ENCODE measurements at regions not wholly inside any gene's neighbourhood (a gene's known extent, or its start where the extent isn't known, plus 50 kb on each side); places are given as distances from the start of the nearest gene placed in this dataset.

GRCh38 chr3:70607469-70607868, 295.0 kb upstream of the MDFIC2 start:
- FAIRE-seq (no peak), DNase-seq (ENCODE audit: extremely low read depth in 1 of 4, low spot score in 3 of 4) (no peak), ATAC-seq (no peak)
- Histone ChIP-seq H3K27me3 (ENCODE audit: control insufficient read depth in 2 of 2, insufficient read depth in 2 of 2, low read length in 2 of 2) (no peaks in the 10 kb centered on the region), H3K79me2 (ENCODE audit: control insufficient read depth, insufficient read depth, low read length) (no peaks in the 10 kb centered on the region), H3K4me1 (replicated peaks in 1 of 2; ENCODE audit: control insufficient read depth in 2 of 2, insufficient read depth in 2 of 2, low read length in 2 of 2) (no peaks in the 10 kb centered on the region), H3K9me3 (replicated peaks; ENCODE audit: control insufficient read depth, insufficient read depth, low read depth, low read length) (no peaks in the 10 kb centered on the region), H3K4me3 (no peak overlapping the region), H3K36me3 (ENCODE audit: control insufficient read depth, insufficient read depth, low read length) (no peaks in the 10 kb centered on the region), H3K4me2 (ENCODE audit: insufficient read depth, low read length) (no peak overlapping the region), H2AFZ (ENCODE audit: low read depth, low read length) (no peak overlapping the region), H3K27ac (ENCODE audit: extremely low read depth, low read depth, low read length) (no peak overlapping the region), H3K9ac (ENCODE audit: insufficient read depth in 1 of 2, low read depth in 2 of 2, low read length in 2 of 2) (no peak overlapping the region), H3K9me1 (ENCODE audit: control insufficient read depth, insufficient read depth, low read length) (no peaks in the 10 kb centered on the region), H4K20me1 (replicated peaks; ENCODE audit: control insufficient read depth, insufficient read depth, low read length) (no peaks in the 10 kb centered on the region)
- in situ Hi-C loops (cut with MboI) (no loop called here), intact Hi-C loops (cut with micrococcal nuclease) (no loop called here)
- TF ChIP-seq POLR2A (conservative IDR thresholded peaks at IDR 0.05) (no peak), ZNF551 (CRISPR knock-in tag; IDR thresholded peaks at IDR 0.05) (no peak), L3MBTL2 (IDR thresholded peaks at IDR 0.05) (no peak)
- ChIA-PET POLR2A (no interaction called here), CTCF (ENCODE audit: low intra/inter-chr PET ratio) (no interaction called here)
- 0% methylated on average over 4 of the region's 4 CpGs for WGBS (ENCODE audit: insufficient coverage, low coverage, missing lambda C conversion rate)
- BruUV-seq (replicated peaks), result no TSS peak

GRCh38 chr3:70606018-70606417, 293.6 kb upstream of the MDFIC2 start:
- Histone ChIP-seq H4K20me1 (replicated peaks; ENCODE audit: control insufficient read depth, insufficient read depth, low read length) (no peaks in the 10 kb centered on the region), H3K9ac (ENCODE audit: insufficient read depth in 1 of 2, low read depth in 2 of 2, low read length in 2 of 2) (no peak overlapping the region), H3K9me3 (replicated peaks; ENCODE audit: control insufficient read depth, insufficient read depth, low read depth, low read length) (no peaks in the 10 kb centered on the region), H3K9me1 (ENCODE audit: control insufficient read depth, insufficient read depth, low read length) (no peaks in the 10 kb centered on the region), H2AFZ (ENCODE audit: low read depth, low read length) (no peak overlapping the region), H3K4me1 (replicated peaks in 1 of 2; ENCODE audit: control insufficient read depth in 2 of 2, insufficient read depth in 2 of 2, low read length in 2 of 2) (no peaks in the 10 kb centered on the region), H3K27ac (ENCODE audit: extremely low read depth, low read depth, low read length) (no peak overlapping the region), H3K36me3 (ENCODE audit: control insufficient read depth, insufficient read depth, low read length) (no peaks in the 10 kb centered on the region), H3K27me3 (ENCODE audit: control insufficient read depth in 2 of 2, insufficient read depth in 2 of 2, low read length in 2 of 2) (no peaks in the 10 kb centered on the region), H3K4me3 (no peak overlapping the region), H3K79me2 (ENCODE audit: control insufficient read depth, insufficient read depth, low read length) (no peaks in the 10 kb centered on the region), H3K4me2 (ENCODE audit: insufficient read depth, low read length) (no peak overlapping the region)
- DNase-seq (ENCODE audit: extremely low read depth in 1 of 4, low spot score in 3 of 4) (no peak), FAIRE-seq (no peak), ATAC-seq (no peak)
- BruUV-seq (replicated peaks), result no TSS peak
- POLR2A ChIA-PET, result no interaction called here
- in situ Hi-C loops (cut with MboI), result no loop called here
- CTCF ChIA-PET (ENCODE audit: low intra/inter-chr PET ratio), result no interaction called here
- TF ChIP-seq MEIS2 (IDR thresholded peaks at IDR 0.05; ENCODE audit: partially characterized antibody) (peak; percentile 50), RFX1 (IDR thresholded peaks at IDR 0.05) (peak; percentile 42; the same call in 1 of the 2 replicates), GMEB1 (CRISPR knock-in tag; IDR thresholded peaks at IDR 0.05) (no peak), ZBTB7A (IDR thresholded peaks at IDR 0.05; ENCODE audit: borderline replicate concordance, control insufficient read depth, low read depth, low read length) (no peak), CXXC5 (CRISPR knock-in tag; IDR thresholded peaks at IDR 0.05) (no peak), HMGN3 (IDR thresholded peaks at IDR 0.05; ENCODE audit: borderline replicate concordance, extremely low read depth, insufficient read length, low read depth, low read length) (no peak), SRF (CRISPR knock-in tag; IDR thresholded peaks at IDR 0.05) (peak in 1 of 2 experiments; percentile 86; a peak in 2 of 4 replicates)
- intact Hi-C loops (cut with micrococcal nuclease), result no loop called here
